Ureter (tissue), 1 donor: ENCODE measurements at regions not wholly inside any gene's neighbourhood (a gene's known extent, or its start where the extent isn't known, plus 50 kb on each side); places are given as distances from the start of the nearest gene placed in this dataset.
"Not testable (repeated sequence)": the region's sequence is repeated elsewhere in the genome, so short reads cannot be mapped to it uniquely, and the experiment has no call there.

Source experiments
- DNase-seq: peaks from one replicate; pipeline ENCODE4 v3.0.0-alpha.2; 2020; ENCODE audit warnings: low spot score
- donor health status: DM: yes; HTN: yes; CAD: no.

- DNase-seq, result no peak
Measured at GRCh38 chr3:81863756-81864155, 102.3 kb upstream of the GBE1 start.

GRCh38 chr3:81861593-81861992 is 100.1 kb upstream of the GBE1 start:
- no peak for DNase-seq

- DNase-seq, result no peak
Measured at GRCh38 chr3:81859524-81859923, 98.1 kb upstream of the GBE1 start.

GRCh38 chr3:81853431-81853830 is 92.0 kb upstream of the GBE1 start:
- DNase-seq, result no peak

GRCh38 chr3:81851176-81851575 is 89.7 kb upstream of the GBE1 start:
- DNase-seq, result no peak

GRCh38 chr3:81846988-81847387 is 85.5 kb upstream of the GBE1 start:
- no peak for DNase-seq

- DNase-seq, result no peak
Measured at GRCh38 chr3:81841540-81841939, 80.1 kb upstream of the GBE1 start.

- DNase-seq, result no peak
Measured at GRCh38 chr3:81839504-81840094, 78.2 kb upstream of the GBE1 start.

- no peak for DNase-seq
Measured at GRCh38 chr3:81838457-81838856, 77.0 kb upstream of the GBE1 start.

- DNase-seq, result no peak
Measured at GRCh38 chr3:81837071-81837593, 75.7 kb upstream of the GBE1 start.

GRCh38 chr3:81829937-81830336 is 68.5 kb upstream of the GBE1 start:
- no peak for DNase-seq

GRCh38 chr3:81829272-81829671 is 67.8 kb upstream of the GBE1 start:
- not testable (repeated sequence) for DNase-seq

GRCh38 chr3:81823882-81824395 is 62.5 kb upstream of the GBE1 start:
- DNase-seq, result no peak

GRCh38 chr3:81823086-81823485 is 61.6 kb upstream of the GBE1 start:
- DNase-seq, result no peak

GRCh38 chr3:81816473-81817250 is 55.2 kb upstream of the GBE1 start:
- no peak for DNase-seq

GRCh38 chr3:81812098-81812497 is 50.7 kb upstream of the GBE1 start:
- not testable (repeated sequence) for DNase-seq
